H9 (cell line): ENCODE measurements at regions not wholly inside any gene's neighbourhood (a gene's known extent, or its start where the extent isn't known, plus 50 kb on each side); places are given as distances from the start of the nearest gene placed in this dataset.

ENCODE experiments used
- DNase-seq: peaks from one replicate; pipeline ENCODE4 v3.0.0-alpha.2; 2017
- H2AFZ ChIP-seq: one replicate; pipeline ENCODE4 v1.6.1; 2013; ENCODE audit warnings: mild to moderate bottlenecking, low read length, control low read depth, moderate library complexity
- H2AK5ac ChIP-seq: 2 replicates; pipeline ENCODE4 v1.6.1; 2013; ENCODE audit warnings: low read length, control low read depth, mixed read lengths; ENCODE audit not compliant: insufficient read length
- H2BK120ac ChIP-seq: one replicate; pipeline ENCODE4 v1.6.1; 2013; ENCODE audit warnings: low read depth, mild to moderate bottlenecking, low read length, control low read depth, inconsistent platforms; ENCODE audit not compliant: poor library complexity, severe bottlenecking
- H2BK12ac ChIP-seq: 2 replicates; pipeline ENCODE4 v1.6.1; 2013; ENCODE audit warnings: low read length, control low read depth, mixed read lengths, low read depth; ENCODE audit not compliant: insufficient read length
- H2BK15ac ChIP-seq: 2 replicates; pipeline ENCODE4 v1.6.1; 2013; ENCODE audit warnings: low read depth, low read length, control low read depth
- H2BK20ac ChIP-seq: one replicate; pipeline ENCODE4 v1.6.1; 2013; ENCODE audit warnings: low read depth, mild to moderate bottlenecking, low read length, control low read depth, inconsistent platforms; ENCODE audit not compliant: poor library complexity, severe bottlenecking
- H2BK5ac ChIP-seq: 2 replicates; pipeline ENCODE4 v1.6.1; 2013; ENCODE audit warnings: low read length, control low read depth, mixed read lengths; ENCODE audit not compliant: insufficient read length
- H3K14ac ChIP-seq: 2 replicates; pipeline ENCODE4 v1.6.1; 2013; ENCODE audit warnings: low read length, control low read depth; ENCODE audit not compliant: insufficient read depth
- H3K18ac ChIP-seq: 2 replicates; pipeline ENCODE4 v1.6.1; 2013; ENCODE audit warnings: low read depth, mild to moderate bottlenecking, mixed read lengths, low read length, control low read depth; ENCODE audit not compliant: insufficient read length
- H3K23ac ChIP-seq: 2 replicates; pipeline ENCODE4 v1.6.1; 2013; ENCODE audit warnings: low read length, control low read depth, mixed read lengths, low read depth; ENCODE audit not compliant: insufficient read length
- H3K23me2 ChIP-seq: 2 replicates; pipeline ENCODE4 v1.6.1; 2013; ENCODE audit warnings: low read depth, mild to moderate bottlenecking, mixed read lengths, low read length, control low read depth; ENCODE audit not compliant: insufficient read length, poor library complexity, severe bottlenecking
- H3K27ac ChIP-seq: 2 replicates; pipeline ENCODE4 v1.5.1; 2013; ENCODE audit warnings: low read length, control low read depth, mixed read lengths, low read depth; ENCODE audit not compliant: insufficient read length
- H3K27me3 ChIP-seq: 2 replicates; pipeline ENCODE4 v1.6.1; 2013; ENCODE audit warnings: low read length, control low read depth, inconsistent platforms; ENCODE audit not compliant: insufficient read depth
- H3K4ac ChIP-seq: 2 replicates; pipeline ENCODE4 v1.6.1; 2013; ENCODE audit warnings: low read depth, mild to moderate bottlenecking, control low read depth, inconsistent platforms, low read length, moderate library complexity
- H3K4me1 ChIP-seq: 2 replicates; pipeline ENCODE4 v1.6.1; 2013; ENCODE audit warnings: low read length, control low read depth, inconsistent platforms; ENCODE audit not compliant: insufficient read depth
- H3K4me2 ChIP-seq: 2 replicates; pipeline ENCODE4 v1.6.1; 2013; ENCODE audit warnings: low read length, control low read depth, mixed read lengths; ENCODE audit not compliant: insufficient read length, insufficient read depth
- H3K56ac ChIP-seq: 2 replicates; pipeline ENCODE4 v1.6.1; 2013; ENCODE audit warnings: low read depth, mild to moderate bottlenecking, mixed read lengths, low read length, control low read depth; ENCODE audit not compliant: insufficient read length
- H3K79me1 ChIP-seq: 2 replicates; pipeline ENCODE4 v1.6.1; 2013; ENCODE audit warnings: low read depth, mild to moderate bottlenecking, moderate library complexity, low read length, control low read depth, inconsistent platforms; ENCODE audit not compliant: insufficient read depth, poor library complexity, severe bottlenecking
- H3K79me2 ChIP-seq: 2 replicates; pipeline ENCODE4 v1.6.1; 2013; ENCODE audit warnings: low read length, control low read depth, inconsistent platforms; ENCODE audit not compliant: insufficient read depth
- H3K9ac ChIP-seq: 2 replicates; pipeline ENCODE4 v1.6.1; 2013; ENCODE audit warnings: low read length, control low read depth, mixed read lengths; ENCODE audit not compliant: insufficient read length; ENCODE audit errors: extremely low read depth
- H3K9me3 ChIP-seq: one replicate; pipeline ENCODE4 v1.6.1; 2013; ENCODE audit warnings: low read depth, low read length, inconsistent platforms; ENCODE audit not compliant: control insufficient read depth
- H3T11ph ChIP-seq: one replicate; pipeline ENCODE4 v1.6.1; 2013; ENCODE audit warnings: mild to moderate bottlenecking, low read length, control low read depth, inconsistent platforms
- H4K20me1 ChIP-seq: one replicate; pipeline ENCODE4 v1.6.1; 2013; ENCODE audit not compliant: control insufficient read depth, insufficient read length, insufficient read depth
- H4K5ac ChIP-seq: 2 replicates; pipeline ENCODE4 v1.6.1; 2013; ENCODE audit warnings: low read depth, mild to moderate bottlenecking, mixed read lengths, low read length, control low read depth; ENCODE audit not compliant: insufficient read length
- H4K8ac ChIP-seq: replicated peaks from 2 replicates; pipeline ENCODE4 v1.6.1; 2013; ENCODE audit warnings: low read length, control low read depth, mixed read lengths, low read depth; ENCODE audit not compliant: insufficient read length
- H4K91ac ChIP-seq: 2 replicates; pipeline ENCODE4 v1.6.1; 2013; ENCODE audit warnings: low read depth, mild to moderate bottlenecking, moderate library complexity, mixed read lengths, low read length, control low read depth; ENCODE audit not compliant: insufficient read length
- H3K27ac Mint-ChIP-seq, 3 experiments: 2 replicates in 2 of 3; 3 replicates in 1 of 3; pipeline ENCODE4 v1.8.0; 2020 to 2021; ENCODE audit warnings: mixed read lengths in 3 of 3, mild to moderate bottlenecking in 1 of 3, moderate library complexity in 1 of 3
- H3K27me3 Mint-ChIP-seq: 2 replicates; pipeline ENCODE4 v1.8.0; 2021; ENCODE audit warnings: low read depth, mild to moderate bottlenecking, moderate library complexity, mixed read lengths
- H3K36me3 Mint-ChIP-seq, 3 experiments: 2 replicates in 2 of 3; 3 replicates in 1 of 3; pipeline ENCODE4 v1.8.0; 2020 to 2021; ENCODE audit warnings: low read depth in 3 of 3, mixed read lengths in 3 of 3; ENCODE audit not compliant: insufficient read depth in 1 of 3
- H3K4me1 Mint-ChIP-seq, 2 experiments: 2 replicates each; pipeline ENCODE4 v1.8.0; 2020; ENCODE audit warnings: mixed read lengths in 2 of 2
- H3K4me3 Mint-ChIP-seq, 2 experiments: 2 replicates in 1 of 2; 3 replicates in 1 of 2; pipeline ENCODE4 v1.8.0; 2020 to 2021; ENCODE audit warnings: mild to moderate bottlenecking in 2 of 2, mixed read lengths in 2 of 2, moderate library complexity in 1 of 2
- H3K9me3 Mint-ChIP-seq, 2 experiments: 2 replicates in 1 of 2; 3 replicates in 1 of 2; pipeline ENCODE4 v1.8.0; 2020; ENCODE audit warnings: mild to moderate bottlenecking in 2 of 2, mixed read lengths in 2 of 2, moderate library complexity in 1 of 2
- CTCF ChIP-seq: fragments of 200-600 bp; sonication (generic); conservative IDR thresholded peaks from 3 replicates; pipeline ENCODE4 v1.8.0; 2021; ENCODE audit warnings: antibody characterized with exemption, mild to moderate bottlenecking
- WGBS: extraction: QIAGEN DNeasy Blood & Tissue Kit; methylation state at CpG from one replicate; pipeline ENCODE4 v1.1.7; 2013; ENCODE audit warnings: missing lambda C conversion rate, low lambda C conversion rate, mixed read lengths; ENCODE audit not compliant: insufficient read length; ENCODE audit errors: extremely low coverage; 5-methylcytosine and 5-hydroxymethylcytosine counted together

- Histone ChIP-seq H3K9ac (no peak overlapping the region), H2BK12ac (no peak overlapping the region), H3K9me3 (no peaks in the 10 kb centered on the region), H3K4me2 (no peak overlapping the region), H3K4ac (no peak overlapping the region), H3K27ac (no peak overlapping the region), H3K4me1 (no peaks in the 10 kb centered on the region), H3K23me2 (no peaks in the 10 kb centered on the region), H3K18ac (no peak overlapping the region), H2BK120ac (no peak overlapping the region), H4K91ac (no peak overlapping the region), H3K79me1 (no peaks in the 10 kb centered on the region), H2AFZ (no peak overlapping the region), H3T11ph (no peak overlapping the region), H3K79me2 (no peaks in the 10 kb centered on the region), H2BK5ac (no peak overlapping the region), H3K56ac (no peak overlapping the region), H4K20me1 (no peaks in the 10 kb centered on the region), H2AK5ac (no peak overlapping the region), H4K5ac (no peak overlapping the region), H3K23ac (no peak overlapping the region), H3K27me3 (no peaks in the 10 kb centered on the region), H4K8ac (no peak overlapping the region), H2BK20ac (no peak overlapping the region), H2BK15ac (no peak overlapping the region), H3K14ac (no peak overlapping the region)
- H3K9me3 Mint-ChIP-seq = no peaks in the 10 kb centered on the region; a peak in 1 of 5 replicates
- H3K4me1 Mint-ChIP-seq = no peaks in the 10 kb centered on the region
- no peaks in the 10 kb centered on the region for H3K27me3 Mint-ChIP-seq
- peaks cover 0 to 2% (median 0%) of the 10 kb centered on the region in 3 experiments; a peak in 1 of 7 replicates for H3K36me3 Mint-ChIP-seq
- H3K27ac Mint-ChIP-seq = no peak overlapping the region; a peak in 1 of 7 replicates
- DNase-seq = no peak
- no peak for TF ChIP-seq CTCF
- no peak overlapping the region for H3K4me3 Mint-ChIP-seq
- no CpG with 5 or more reads among the region's 3 CpGs for WGBS
Observed at GRCh38 chr13:77390391-77390790, 63.5 kb upstream of the MYCBP2 start.
